ENCODE measurements at regions not wholly inside any gene's neighbourhood (a gene's known extent, or its start where the extent isn't known, plus 50 kb on each side); places are given as distances from the start of the nearest gene placed in this dataset.
"Not testable (repeated sequence)": the region's sequence is repeated elsewhere in the genome, so short reads cannot be mapped to it uniquely, and the experiment has no call there.

DNA sequence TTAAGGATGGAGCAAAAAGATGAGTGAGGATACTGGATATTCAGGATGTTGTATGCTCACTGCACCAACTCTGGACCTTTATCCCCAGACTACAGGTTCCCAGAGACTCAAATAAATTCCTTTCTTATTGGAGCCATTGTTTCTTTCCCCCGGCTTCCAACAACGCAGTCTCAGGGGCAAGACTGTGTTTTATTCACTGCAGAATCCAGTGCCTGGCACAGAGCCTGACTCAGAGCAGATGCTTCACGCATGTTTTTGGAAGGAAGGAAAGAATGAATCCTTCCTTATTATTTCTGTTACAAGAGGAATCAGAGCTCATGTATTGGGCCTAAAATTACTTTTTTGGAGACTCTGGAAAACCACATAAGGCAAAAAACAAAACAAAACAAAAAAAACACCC lies 96.0 kb upstream of the VGLL4 start:
- no peaks in the 10 kb centered on the region for H3K36me3 Mint-ChIP-seq

DNA sequence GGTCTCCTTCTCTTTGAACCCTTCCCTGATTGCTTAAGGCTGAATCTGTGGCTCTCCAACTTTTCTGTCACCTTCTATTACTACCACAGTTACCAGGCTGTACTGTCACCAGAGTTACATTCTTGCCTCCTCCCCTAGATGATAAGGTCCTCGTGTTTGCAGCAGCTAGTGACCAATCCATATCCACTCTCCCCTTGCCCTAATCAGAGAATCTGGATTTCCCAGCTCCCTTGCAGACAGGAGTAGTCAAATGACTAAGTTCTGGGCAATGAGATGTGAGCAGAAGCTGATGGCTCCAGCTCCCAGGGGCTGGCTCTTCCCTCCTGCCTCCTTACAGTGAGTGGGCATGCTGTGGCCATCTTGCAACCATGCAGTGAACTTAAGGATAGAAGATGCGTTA lies 95.4 kb upstream of the VGLL4 start:
- H3K4me1 Mint-ChIP-seq, result peaks cover 6% of the 10 kb centered on the region
- DNase-seq (ENCODE audit: low spot score in 2 of 2), result no peak
- no peak overlapping the region for H3K27ac Mint-ChIP-seq
- no peak for ATAC-seq
- no peaks in the 10 kb centered on the region for H3K36me3 Mint-ChIP-seq
- no peaks in the 10 kb centered on the region for H3K9me3 Mint-ChIP-seq
- no peak overlapping the region for H3K4me3 Mint-ChIP-seq

More for the DNA sequence above, 96.0 kb upstream of the VGLL4 start:
- DNase-seq (ENCODE audit: low spot score in 2 of 2) (no peak), ATAC-seq (no peak)
- Mint-ChIP-seq H3K9me3 (no peaks in the 10 kb centered on the region), H3K27ac (no peak overlapping the region), H3K4me3 (no peak overlapping the region), H3K4me1 (peaks cover 6% of the 10 kb centered on the region)

DNA sequence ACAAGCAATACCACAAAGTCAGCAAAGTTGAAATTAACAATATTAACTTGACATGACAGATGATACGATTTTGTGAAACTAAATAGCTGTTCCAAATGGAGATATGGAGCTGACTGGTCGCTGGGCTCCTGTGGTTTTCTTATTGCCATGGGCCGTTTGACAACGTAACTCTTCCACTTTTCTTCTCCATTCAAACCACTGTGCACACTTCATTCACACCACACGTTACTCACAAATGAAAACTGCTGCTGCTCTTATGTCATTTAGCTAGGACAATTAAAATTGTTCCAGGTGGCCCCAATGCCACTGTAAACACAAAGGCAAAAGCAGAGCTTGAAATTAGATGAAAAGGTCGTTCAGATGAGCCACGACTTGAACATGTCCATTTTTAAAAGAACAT lies 94.0 kb upstream of the VGLL4 start:
- H3K36me3 Mint-ChIP-seq, result no peaks in the 10 kb centered on the region
- H3K4me1 Mint-ChIP-seq, result peaks cover 6% of the 10 kb centered on the region
- no peaks in the 10 kb centered on the region for H3K9me3 Mint-ChIP-seq
- H3K27ac Mint-ChIP-seq, result no peak overlapping the region
- H3K4me3 Mint-ChIP-seq, result no peak overlapping the region
- no peak for DNase-seq (ENCODE audit: low spot score in 2 of 2)
- no peak for ATAC-seq

DNA sequence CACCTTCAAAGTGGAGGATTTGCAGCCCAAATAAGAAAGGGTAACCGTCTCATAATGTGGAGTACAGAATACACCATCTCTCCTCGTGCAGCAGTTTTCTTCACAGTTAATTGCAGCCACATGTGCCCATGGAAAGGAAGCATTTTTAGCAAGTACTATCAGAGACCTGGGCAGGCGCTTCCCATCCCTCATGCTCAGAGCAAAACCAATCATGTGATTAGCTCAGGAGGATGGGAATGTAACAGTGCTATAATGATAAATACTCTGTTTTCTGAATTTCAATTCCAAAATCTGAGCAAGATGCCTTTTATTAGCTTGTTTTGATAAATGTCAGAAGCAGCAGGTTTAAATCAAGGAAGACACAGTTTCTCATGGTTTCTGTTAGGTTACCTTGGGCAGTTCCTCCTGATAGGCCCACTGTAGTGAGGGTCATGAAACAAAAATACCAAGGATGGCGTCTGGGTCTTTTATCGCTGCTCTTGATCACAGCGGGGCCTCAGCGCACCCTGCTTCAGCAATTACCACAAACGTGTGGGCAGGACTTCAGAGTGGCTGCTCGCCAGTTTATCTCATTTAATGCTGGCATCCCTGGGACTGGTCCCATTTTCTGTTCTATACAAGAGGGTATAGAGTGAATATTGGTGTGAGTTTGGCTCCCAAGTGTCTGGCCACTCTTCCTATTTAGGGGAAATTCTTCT lies 92.6 kb upstream of the VGLL4 start:
- DNase-seq (ENCODE audit: low spot score in 2 of 2), result no peak
- Mint-ChIP-seq H3K4me3 (no peak overlapping the region), H3K27ac (no peak overlapping the region), H3K4me1 (peaks cover 6% of the 10 kb centered on the region), H3K9me3 (no peaks in the 10 kb centered on the region), H3K36me3 (no peaks in the 10 kb centered on the region)
- ATAC-seq, result no peak

DNA sequence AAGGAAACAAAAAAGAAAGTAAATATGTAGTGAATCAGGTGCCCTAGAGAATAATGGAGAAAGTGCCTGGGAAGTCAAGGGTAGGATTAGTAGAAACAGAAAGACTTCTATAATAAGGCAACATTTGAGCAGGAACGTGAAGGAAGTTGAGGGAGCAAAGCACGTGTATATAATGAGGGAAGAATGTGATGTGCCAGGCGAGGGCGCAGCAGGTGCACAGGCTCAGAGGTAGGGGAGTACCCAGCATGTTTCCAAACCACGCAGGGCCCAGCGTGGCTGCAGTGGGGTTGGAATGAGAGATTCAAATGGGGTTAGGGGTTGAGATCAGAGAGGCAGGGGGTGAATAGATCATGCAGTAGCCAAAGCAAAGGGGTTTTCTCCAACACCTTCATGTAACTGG lies 91.9 kb upstream of the VGLL4 start:
- DNase-seq (ENCODE audit: low spot score in 2 of 2), result no peak
- Mint-ChIP-seq H3K4me1 (peaks cover 6% of the 10 kb centered on the region), H3K4me3 (no peak overlapping the region), H3K27ac (no peak overlapping the region), H3K9me3 (no peaks in the 10 kb centered on the region), H3K36me3 (no peaks in the 10 kb centered on the region)
- ATAC-seq, result no peak

DNA sequence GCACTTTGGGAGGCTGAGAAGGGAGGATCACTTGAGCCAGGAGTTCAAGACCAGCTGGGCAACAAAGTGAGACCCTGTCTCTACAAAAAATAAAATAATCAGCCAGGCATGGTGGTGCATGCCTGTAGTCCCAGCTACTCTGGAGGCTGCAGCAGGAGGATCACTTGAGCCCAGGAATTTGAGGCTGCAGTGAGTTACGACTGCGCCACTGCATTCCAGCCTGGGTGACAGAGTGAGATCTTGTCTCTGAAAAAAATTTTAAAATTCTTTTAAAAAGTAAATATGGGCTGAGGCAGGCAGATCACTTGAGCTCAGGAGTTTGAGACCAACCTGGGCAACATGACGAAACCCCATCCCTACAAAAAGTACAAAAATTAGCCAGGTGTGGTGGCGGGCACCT lies 91.4 kb upstream of the VGLL4 start:
- not testable (repeated sequence) for ATAC-seq; H3K4me3 Mint-ChIP-seq; H3K27ac Mint-ChIP-seq; H3K36me3 Mint-ChIP-seq; DNase-seq (ENCODE audit: low spot score in 2 of 2); H3K4me1 Mint-ChIP-seq; H3K9me3 Mint-ChIP-seq

DNA sequence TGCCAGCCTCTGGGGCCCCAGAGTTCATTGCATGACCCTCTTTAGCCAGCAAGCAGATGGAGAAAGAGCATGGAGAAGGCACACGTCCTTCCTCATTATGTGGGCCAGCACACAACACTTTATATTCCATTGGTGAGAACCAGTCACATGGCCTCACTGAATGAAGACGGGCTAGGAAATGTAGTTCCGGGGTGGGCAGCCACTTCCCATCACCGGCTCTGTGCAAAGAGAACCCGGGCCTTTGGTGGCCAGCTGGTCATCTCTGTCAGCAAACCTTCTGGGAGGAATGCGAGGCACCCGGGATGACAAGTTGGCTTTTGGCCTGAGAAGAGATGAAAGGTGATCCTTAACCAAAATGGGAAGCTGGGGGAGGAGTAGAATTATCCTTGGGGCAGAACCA lies 90.2 kb upstream of the VGLL4 start:
- ATAC-seq (no peak), DNase-seq (ENCODE audit: low spot score in 2 of 2) (no peak)
- no peaks in the 10 kb centered on the region for H3K36me3 Mint-ChIP-seq
- H3K9me3 Mint-ChIP-seq, result no peaks in the 10 kb centered on the region
- no peak overlapping the region for H3K4me3 Mint-ChIP-seq
- H3K27ac Mint-ChIP-seq, result no peak overlapping the region
- peaks cover 6% of the 10 kb centered on the region for H3K4me1 Mint-ChIP-seq

DNA sequence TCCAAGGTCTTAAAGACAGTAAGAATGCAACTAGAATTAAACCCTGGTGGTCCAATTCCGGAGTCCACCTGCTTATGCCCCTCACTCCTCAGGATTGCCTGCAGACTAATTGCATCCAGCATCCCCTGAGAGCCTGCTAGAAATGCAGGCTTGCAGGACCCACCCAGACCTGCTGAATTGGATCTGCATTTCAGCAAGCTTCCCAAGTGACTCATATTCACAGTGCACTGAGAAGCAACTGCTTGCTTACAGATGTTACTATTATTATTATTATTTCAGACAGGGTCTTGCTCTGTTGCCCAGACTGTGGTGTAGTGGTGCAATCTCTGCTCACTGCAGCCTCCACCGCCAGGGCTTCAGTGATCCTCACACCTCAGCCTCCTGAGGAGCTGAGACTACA lies 83.5 kb upstream of the VGLL4 start:
- peaks cover 13% of the 10 kb centered on the region for H3K4me1 Mint-ChIP-seq
- no peaks in the 10 kb centered on the region for H3K9me3 Mint-ChIP-seq
- H3K36me3 Mint-ChIP-seq, result no peaks in the 10 kb centered on the region
- no peak for DNase-seq (ENCODE audit: low spot score in 2 of 2)
- no peak overlapping the region for H3K4me3 Mint-ChIP-seq
- ATAC-seq, result no peak
- H3K27ac Mint-ChIP-seq, result no peak overlapping the region

DNA sequence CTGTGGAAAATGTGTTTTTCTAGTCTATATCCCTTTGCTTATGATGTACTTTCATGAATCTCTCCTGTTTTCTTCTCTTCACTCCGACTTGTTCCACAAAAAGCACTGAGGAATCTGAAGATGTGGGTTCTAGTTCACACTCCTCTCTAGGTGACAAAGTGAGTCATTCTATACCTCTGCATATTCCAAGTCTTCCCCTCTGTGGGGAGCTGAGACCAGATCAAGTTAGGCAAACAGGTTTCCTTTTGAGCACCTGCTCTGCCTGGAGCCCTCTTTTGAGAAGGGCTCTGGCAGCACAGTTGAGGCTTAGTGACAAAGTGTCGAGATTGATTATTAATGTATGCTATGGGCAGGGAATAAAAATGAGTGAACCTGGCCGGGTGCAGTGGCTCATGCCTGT lies 82.4 kb upstream of the VGLL4 start:
- no peak for DNase-seq (ENCODE audit: low spot score in 2 of 2)

DNA sequence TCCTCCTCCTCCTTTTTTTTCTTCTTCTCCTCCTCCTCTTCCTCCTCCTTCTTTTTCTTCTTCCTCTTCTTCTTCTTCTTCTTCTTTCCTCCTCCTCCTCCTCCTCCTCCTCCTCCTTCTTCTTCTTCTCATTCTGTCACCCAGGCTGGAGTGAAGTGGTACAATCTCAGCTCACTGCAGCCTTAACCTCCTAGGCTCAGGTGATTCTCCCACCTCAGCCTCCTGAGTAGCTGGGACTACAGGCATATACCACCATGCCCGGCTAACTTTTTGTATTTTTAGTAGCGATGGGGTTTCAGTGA lies 81.6 kb upstream of the VGLL4 start:
- not testable (repeated sequence) for H3K36me3 Mint-ChIP-seq; DNase-seq (ENCODE audit: low spot score in 2 of 2); ATAC-seq; H3K9me3 Mint-ChIP-seq
- H3K27ac Mint-ChIP-seq, result peak overlapping the region; percentile 68
- H3K4me1 Mint-ChIP-seq, result peaks cover 19% of the 10 kb centered on the region
- peak overlapping the region; percentile 63 for H3K4me3 Mint-ChIP-seq

More for the DNA sequence above, 82.4 kb upstream of the VGLL4 start:
- ATAC-seq, result no peak
- no peak overlapping the region for H3K4me3 Mint-ChIP-seq
- no peak overlapping the region for H3K27ac Mint-ChIP-seq
- H3K4me1 Mint-ChIP-seq, result peaks cover 13% of the 10 kb centered on the region
- no peaks in the 10 kb centered on the region for H3K9me3 Mint-ChIP-seq
- H3K36me3 Mint-ChIP-seq, result no peaks in the 10 kb centered on the region

DNA sequence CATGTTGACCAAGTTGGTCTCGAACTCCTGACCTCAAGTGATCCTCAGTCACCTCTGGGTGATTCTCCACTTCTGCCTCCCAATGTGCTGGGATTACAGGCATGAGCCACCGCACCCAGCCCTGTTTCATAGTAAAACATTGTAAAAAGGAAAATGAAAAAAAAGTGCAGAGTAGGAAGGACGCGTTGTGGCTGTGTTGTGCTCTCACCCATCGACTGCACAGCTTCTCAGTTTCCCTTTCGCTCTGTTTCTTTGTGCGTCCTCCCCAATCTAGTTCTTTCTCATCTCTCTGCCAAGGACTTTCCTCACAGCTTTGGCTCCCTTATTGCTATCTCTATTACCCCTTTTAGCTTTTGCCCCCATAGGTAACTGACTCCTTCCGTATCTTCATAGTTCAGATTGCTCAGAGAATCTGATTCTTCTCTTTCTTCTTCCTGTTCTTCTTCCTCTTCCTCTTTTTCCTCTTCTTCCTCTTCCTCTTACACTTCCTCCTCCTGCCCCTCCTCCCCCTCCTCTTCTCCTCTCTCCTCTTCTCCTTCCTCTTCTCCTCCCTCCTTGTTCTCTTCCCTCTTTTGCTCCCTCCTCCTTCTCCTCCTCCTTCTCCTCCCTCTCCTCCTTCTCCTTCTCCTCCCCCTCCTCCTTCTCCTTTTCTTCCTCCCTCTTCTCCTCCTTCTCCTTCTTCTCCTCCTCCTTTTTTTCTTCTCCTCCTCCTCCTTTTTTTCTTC lies 81.1 kb upstream of the VGLL4 start:
- DNase-seq (ENCODE audit: low spot score in 2 of 2) (peak in 1 of 2 donors; percentile 63), ATAC-seq (peak; percentile 76)
- Mint-ChIP-seq H3K4me3 (peak overlapping the region; percentile 63), H3K4me1 (peaks cover 20% of the 10 kb centered on the region), H3K27ac (peak overlapping the region; percentile 68), H3K36me3 (no peaks in the 10 kb centered on the region), H3K9me3 (no peaks in the 10 kb centered on the region)

DNA sequence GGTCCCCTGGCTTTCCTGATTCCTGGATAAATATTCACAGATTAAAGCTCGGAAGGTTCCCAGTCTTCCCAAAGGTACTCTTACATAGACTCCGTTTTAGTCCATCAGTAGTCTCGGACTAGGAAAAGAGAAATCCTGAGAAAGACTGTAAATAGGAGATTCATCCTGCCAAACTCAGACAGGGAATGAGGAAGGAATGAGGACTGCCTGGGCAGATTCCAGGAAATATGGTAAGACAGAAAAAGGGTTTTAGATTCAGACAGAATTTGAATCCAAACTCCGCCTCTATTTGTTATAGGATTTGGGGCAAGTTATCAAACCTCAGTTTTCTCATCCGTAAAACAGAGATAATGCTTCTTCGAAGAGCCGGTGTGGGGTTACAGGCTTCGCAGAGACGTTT lies 77.8 kb upstream of the VGLL4 start:
- H3K27ac Mint-ChIP-seq, result no peak overlapping the region
- ATAC-seq (no peak), DNase-seq (ENCODE audit: low spot score in 2 of 2) (no peak)
- peak overlapping the region; percentile 93 for H3K4me3 Mint-ChIP-seq
- H3K4me1 Mint-ChIP-seq, result peaks cover 30% of the 10 kb centered on the region
- no peaks in the 10 kb centered on the region for H3K9me3 Mint-ChIP-seq
- H3K36me3 Mint-ChIP-seq, result no peaks in the 10 kb centered on the region

DNA sequence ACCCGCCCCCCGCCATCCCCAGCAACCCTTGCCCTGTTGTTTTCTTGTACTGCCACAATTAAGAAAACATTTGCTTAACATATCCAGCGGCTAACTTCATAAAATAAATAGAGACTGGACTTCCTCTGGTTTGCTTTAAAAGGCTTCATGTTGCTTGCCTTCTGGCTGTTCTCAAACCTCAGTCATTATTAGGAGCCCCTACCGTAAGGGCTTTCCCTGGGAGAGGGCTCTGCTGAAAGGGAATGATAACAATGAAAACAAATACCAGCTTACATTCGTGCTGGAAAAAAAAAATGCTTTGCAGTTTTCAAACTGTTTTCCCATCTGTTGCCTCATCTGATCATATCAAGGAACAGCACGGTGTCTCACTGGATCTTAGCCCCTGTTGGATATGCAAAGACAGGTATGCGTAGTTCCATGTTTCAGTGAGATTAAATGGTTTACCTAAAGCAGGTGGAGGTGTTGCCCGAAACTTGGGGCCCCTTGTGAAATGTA lies 77.2 kb upstream of the VGLL4 start:
- DNase-seq (ENCODE audit: low spot score in 2 of 2) (no peak), ATAC-seq (no peak)
- peaks cover 30% of the 10 kb centered on the region for H3K4me1 Mint-ChIP-seq
- peak overlapping the region; percentile 93 for H3K4me3 Mint-ChIP-seq
- H3K36me3 Mint-ChIP-seq, result no peaks in the 10 kb centered on the region
- H3K9me3 Mint-ChIP-seq, result no peaks in the 10 kb centered on the region
- H3K27ac Mint-ChIP-seq, result peak overlapping the region; percentile 76

DNA sequence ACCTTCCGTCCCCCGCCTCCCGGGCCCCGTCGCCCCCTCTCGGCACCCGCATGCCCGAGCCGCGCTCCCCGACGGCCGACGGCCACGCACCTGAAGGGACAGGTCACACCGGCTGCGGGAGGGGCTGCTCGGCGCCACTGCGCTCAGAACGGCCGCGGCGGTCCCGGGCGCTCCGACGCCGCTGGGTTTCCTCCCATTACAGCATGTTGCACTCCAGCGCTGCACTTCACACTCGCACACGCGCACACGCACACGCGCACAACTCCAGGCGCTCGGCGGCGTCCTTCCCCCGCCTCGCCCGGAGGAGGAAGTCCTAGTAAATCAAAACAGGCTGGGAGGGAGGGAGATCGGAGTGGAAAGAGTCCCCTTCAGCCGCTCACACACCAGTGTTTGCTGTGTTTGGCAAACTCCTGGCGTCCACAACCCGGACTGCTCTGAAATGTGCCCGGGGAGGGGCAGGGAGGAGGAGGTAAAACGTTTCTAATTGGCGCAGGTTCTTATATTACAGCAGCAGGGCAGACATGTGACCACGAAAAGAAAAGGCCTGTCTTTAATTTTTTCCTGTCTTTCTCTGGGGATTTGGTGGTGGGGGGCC lies 76.7 kb upstream of the VGLL4 start:
- peaks cover 28% of the 10 kb centered on the region for H3K4me1 Mint-ChIP-seq
- peak; percentile 61 for ATAC-seq
- peak overlapping the region; percentile 93 for H3K4me3 Mint-ChIP-seq
- H3K27ac Mint-ChIP-seq, result peak overlapping the region; percentile 76
- peak; percentile 33 to 79 for DNase-seq (ENCODE audit: low spot score in 2 of 2)
- no peaks in the 10 kb centered on the region for H3K36me3 Mint-ChIP-seq
- H3K9me3 Mint-ChIP-seq, result no peaks in the 10 kb centered on the region

DNA sequence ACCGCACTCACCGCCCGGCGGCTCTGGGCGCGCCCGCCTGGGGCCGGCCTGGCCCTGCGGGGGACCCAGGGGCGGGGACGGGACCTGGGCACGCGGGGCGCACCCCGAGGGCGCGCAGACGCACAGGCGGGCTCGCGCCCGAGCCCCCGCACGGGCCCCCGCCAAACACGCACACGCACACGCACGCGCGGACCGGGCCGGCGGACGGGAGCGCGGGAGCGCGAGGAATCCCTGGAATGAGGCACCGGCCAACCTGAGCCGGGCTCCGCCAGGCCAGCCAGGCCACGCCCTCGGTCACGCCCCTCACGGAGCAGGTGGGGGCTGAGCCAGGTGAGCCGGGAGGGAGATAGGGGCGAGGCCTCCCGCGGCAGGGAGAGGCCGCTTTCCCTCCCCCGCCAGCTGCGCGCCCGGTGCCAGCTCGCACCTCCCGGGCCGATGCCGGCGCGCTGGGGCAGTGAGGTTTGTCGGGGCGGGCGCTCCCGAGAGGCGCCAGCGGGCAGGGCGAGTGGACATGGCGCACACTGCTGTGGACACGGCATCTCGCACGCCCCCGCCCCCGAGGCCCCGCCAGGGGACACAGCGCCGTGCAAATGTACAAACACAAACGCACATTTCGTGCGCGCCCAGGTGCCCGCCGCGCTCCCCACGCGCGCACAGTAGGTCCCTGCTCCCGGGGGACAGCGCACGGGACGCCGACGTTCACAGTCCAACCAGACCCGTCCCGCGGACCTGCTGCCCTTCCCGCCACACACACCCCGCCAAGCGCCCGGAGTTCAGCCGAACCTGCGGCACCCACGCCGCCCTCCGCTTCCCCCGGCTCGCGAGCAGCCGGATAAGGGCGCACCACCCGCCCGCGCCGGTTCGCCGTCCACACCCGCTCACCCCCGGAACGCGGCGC lies 75.9 kb upstream of the VGLL4 start:
- H3K36me3 Mint-ChIP-seq, result no peaks in the 10 kb centered on the region
- DNase-seq (ENCODE audit: low spot score in 2 of 2), result peak; percentile 62 to 86

More for the DNA sequence above, 75.9 kb upstream of the VGLL4 start:
- Mint-ChIP-seq H3K9me3 (no peaks in the 10 kb centered on the region), H3K4me3 (peak overlapping the region; percentile 93), H3K4me1 (peaks cover 21% of the 10 kb centered on the region), H3K27ac (peak overlapping the region; percentile 76)
- peak; percentile 77 for ATAC-seq

Data from stimulated activated effector memory CD8-positive, alpha-beta T cell treated with anti-CD3 and anti-CD28 coated beads, Interleukin-12 subunit alpha, Interleukin-12 subunit beta, amount 100 ng/mL, for 72 hours (primary cell).